Neural cell (in vitro differentiated cells): ENCODE measurements at regions not wholly inside any gene's neighbourhood (a gene's known extent, or its start where the extent isn't known, plus 50 kb on each side); places are given as distances from the start of the nearest gene placed in this dataset.

Experiments used
- H2AFZ ChIP-seq: fragments of 200-600, 300-800 bp; sonication (generic), shearing (Covaris generic); 2 replicates; pipeline ENCODE4 v1.6.0; 2014; ENCODE audit warnings: low read depth, mild to moderate bottlenecking, antibody characterized with exemption, low read length, moderate library complexity
- H3F3A ChIP-seq: fragments of 200-600 bp; shearing (Covaris generic); 2 replicates; pipeline ENCODE4 v1.6.1; 2016; ENCODE audit warnings: mild to moderate bottlenecking, moderate library complexity, mixed read lengths, antibody characterized with exemption, low read length; ENCODE audit not compliant: insufficient read depth, poor library complexity, severe bottlenecking
- H3K27ac ChIP-seq: fragments of 200-600, 300-800 bp; sonication (generic), shearing (Covaris generic); 2 replicates; pipeline ENCODE4 v1.5.1; 2014; ENCODE audit warnings: mild to moderate bottlenecking, low read length, moderate library complexity
- H3K27me3 ChIP-seq: fragments of 300-800, 200-600 bp; sonication (generic), shearing (Covaris generic); 2 replicates; pipeline ENCODE4 v1.6.0; 2014; ENCODE audit warnings: mild to moderate bottlenecking, low read depth, low read length, moderate library complexity; ENCODE audit not compliant: insufficient read depth
- H3K36me3 ChIP-seq: fragments of 300-800, 200-600 bp; sonication (generic), shearing (Covaris generic); 2 replicates; pipeline ENCODE4 v1.5.1; 2014; ENCODE audit warnings: mild to moderate bottlenecking, antibody characterized with exemption, low read length, moderate library complexity; ENCODE audit not compliant: insufficient read depth
- H3K4me2 ChIP-seq: fragments of 300-800, 200-600 bp; sonication (generic), shearing (Covaris generic); 2 replicates; pipeline ENCODE4 v1.6.0; 2014; ENCODE audit warnings: mild to moderate bottlenecking, low read length
- H3K4me3 ChIP-seq: fragments of 300-800, 200-600 bp; sonication (generic), shearing (Covaris generic); 2 replicates; pipeline ENCODE4 v1.5.1; 2014; ENCODE audit warnings: mild to moderate bottlenecking, low read length, moderate library complexity
- H3K79me2 ChIP-seq: fragments of 200-600 bp; shearing (Covaris generic); replicated peaks from 2 replicates; pipeline ENCODE4 v1.6.0; 2014; ENCODE audit warnings: mild to moderate bottlenecking, low read length, moderate library complexity; ENCODE audit not compliant: insufficient read depth
- H3K9ac ChIP-seq: fragments of 300-800, 200-600 bp; sonication (generic), shearing (Covaris generic); 2 replicates; pipeline ENCODE4 v1.6.1; 2016; ENCODE audit warnings: mild to moderate bottlenecking, low read length, mixed read lengths
- H3K9me2 ChIP-seq: fragments of 200-600 bp; shearing (Covaris generic); 2 replicates; pipeline ENCODE4 v1.6.1; 2016; ENCODE audit warnings: mild to moderate bottlenecking, low read length, mixed read lengths; ENCODE audit not compliant: insufficient read depth
- H3K9me3 ChIP-seq: fragments of 200-600, 300-800 bp; sonication (generic), shearing (Covaris generic); 2 replicates; pipeline ENCODE4 v1.6.1; 2016; ENCODE audit warnings: mild to moderate bottlenecking, mixed run types, low read length, moderate library complexity, mixed read lengths
- H4K20me1 ChIP-seq: fragments of 200-600 bp; shearing (Covaris generic); 2 replicates; pipeline ENCODE4 v1.6.1; 2016; ENCODE audit warnings: mild to moderate bottlenecking, mixed run types; ENCODE audit not compliant: insufficient read depth
- EP300 ChIP-seq: fragments of 450-650 bp; conservative IDR thresholded peaks from 2 replicates; pipeline ENCODE4 v1.6.1; 2014; ENCODE audit warnings: antibody characterized with exemption, mild to moderate bottlenecking, moderate library complexity; ENCODE audit not compliant: poor library complexity, severe bottlenecking
- EZH2 ChIP-seq: fragments of 200-600, 300-800 bp; shearing (Covaris generic), sonication (generic); IDR thresholded peaks from 2 replicates; pipeline ENCODE4 v1.6.1; 2014; ENCODE audit warnings: antibody characterized with exemption, low read length, borderline replicate concordance, mild to moderate bottlenecking; ENCODE audit not compliant: insufficient read depth, poor library complexity, severe bottlenecking
- MXI1 ChIP-seq: fragments of 450-650 bp; conservative IDR thresholded peaks from 2 replicates; pipeline ENCODE4 v1.6.1; 2014; ENCODE audit warnings: antibody characterized with exemption, mild to moderate bottlenecking; ENCODE audit not compliant: poor library complexity, severe bottlenecking
- POLR2AphosphoS5 ChIP-seq: IDR thresholded peaks from 2 replicates; pipeline ENCODE4 v1.6.1; 2012
- RAD21 ChIP-seq: fragments of 450-650 bp; conservative IDR thresholded peaks from 2 replicates; pipeline ENCODE4 v1.6.1; 2014; ENCODE audit warnings: antibody characterized with exemption, mild to moderate bottlenecking, moderate library complexity
- SMC3 ChIP-seq: fragments of 450-650 bp; conservative IDR thresholded peaks from 2 replicates; pipeline ENCODE4 v1.6.1; 2014; ENCODE audit warnings: antibody characterized with exemption, mild to moderate bottlenecking, moderate library complexity; ENCODE audit not compliant: poor library complexity
- TAF1 ChIP-seq: IDR thresholded peaks from 2 replicates; pipeline ENCODE4 v1.6.1; 2012; ENCODE audit warnings: low read depth
- TF ChIP-seq, protein P1 (sequence below): IDR thresholded peaks from 2 replicates; pipeline ENCODE4 v1.6.1; 2012; ENCODE audit warnings: borderline replicate concordance
- TF ChIP-seq, protein P2 (sequence below): fragments of 450-650 bp; IDR thresholded peaks from 2 replicates; pipeline ENCODE4 v1.5.1; 2014; ENCODE audit warnings: antibody characterized with exemption, mild to moderate bottlenecking, moderate library complexity; ENCODE audit not compliant: poor library complexity, severe bottlenecking

DNA sequence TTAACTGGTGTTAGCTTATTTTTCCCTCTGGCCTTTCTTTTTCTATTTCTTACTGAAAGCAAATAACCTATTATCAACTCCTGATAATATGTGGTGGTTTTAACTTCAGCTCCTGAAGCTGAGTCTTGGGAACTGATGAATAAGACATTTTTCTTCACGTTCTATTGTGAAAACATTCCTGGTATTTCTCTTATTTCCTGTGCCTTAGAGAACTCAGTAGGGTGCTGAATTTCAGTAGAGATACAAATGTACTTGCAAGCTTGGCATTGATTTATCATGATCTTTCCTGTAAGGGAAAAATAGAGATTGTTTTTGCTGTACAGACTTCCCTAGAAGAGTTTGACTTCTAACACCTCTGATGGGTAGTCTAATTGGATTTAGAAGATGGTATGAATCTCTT lies 52.8 kb upstream of the DCC start:
- H3K79me2 ChIP-seq, result no peaks in the 10 kb centered on the region
- H3K9ac ChIP-seq, result no peak overlapping the region
- H3K9me3 ChIP-seq, result no peaks in the 10 kb centered on the region
- H3K4me2 ChIP-seq, result no peak overlapping the region
- no peak overlapping the region for H2AFZ ChIP-seq
- H3K9me2 ChIP-seq, result no peaks in the 10 kb centered on the region
- H3F3A ChIP-seq, result no peaks in the 10 kb centered on the region
- no peaks in the 10 kb centered on the region for H3K27me3 ChIP-seq
- H3K27ac ChIP-seq, result no peak overlapping the region
- no peaks in the 10 kb centered on the region for H4K20me1 ChIP-seq
- H3K4me3 ChIP-seq, result no peak overlapping the region
- no peak for TF ChIP-seq EZH2
- TF ChIP-seq RAD21, result no peak
- no peak for TF ChIP-seq MXI1
- no peak for TF ChIP-seq EP300
- no peak for TF ChIP-seq SMC3
- TF ChIP-seq POLR2AphosphoS5, result no peak
- no peak for TF ChIP-seq TAF1
- TF ChIP-seq, protein P1, sequence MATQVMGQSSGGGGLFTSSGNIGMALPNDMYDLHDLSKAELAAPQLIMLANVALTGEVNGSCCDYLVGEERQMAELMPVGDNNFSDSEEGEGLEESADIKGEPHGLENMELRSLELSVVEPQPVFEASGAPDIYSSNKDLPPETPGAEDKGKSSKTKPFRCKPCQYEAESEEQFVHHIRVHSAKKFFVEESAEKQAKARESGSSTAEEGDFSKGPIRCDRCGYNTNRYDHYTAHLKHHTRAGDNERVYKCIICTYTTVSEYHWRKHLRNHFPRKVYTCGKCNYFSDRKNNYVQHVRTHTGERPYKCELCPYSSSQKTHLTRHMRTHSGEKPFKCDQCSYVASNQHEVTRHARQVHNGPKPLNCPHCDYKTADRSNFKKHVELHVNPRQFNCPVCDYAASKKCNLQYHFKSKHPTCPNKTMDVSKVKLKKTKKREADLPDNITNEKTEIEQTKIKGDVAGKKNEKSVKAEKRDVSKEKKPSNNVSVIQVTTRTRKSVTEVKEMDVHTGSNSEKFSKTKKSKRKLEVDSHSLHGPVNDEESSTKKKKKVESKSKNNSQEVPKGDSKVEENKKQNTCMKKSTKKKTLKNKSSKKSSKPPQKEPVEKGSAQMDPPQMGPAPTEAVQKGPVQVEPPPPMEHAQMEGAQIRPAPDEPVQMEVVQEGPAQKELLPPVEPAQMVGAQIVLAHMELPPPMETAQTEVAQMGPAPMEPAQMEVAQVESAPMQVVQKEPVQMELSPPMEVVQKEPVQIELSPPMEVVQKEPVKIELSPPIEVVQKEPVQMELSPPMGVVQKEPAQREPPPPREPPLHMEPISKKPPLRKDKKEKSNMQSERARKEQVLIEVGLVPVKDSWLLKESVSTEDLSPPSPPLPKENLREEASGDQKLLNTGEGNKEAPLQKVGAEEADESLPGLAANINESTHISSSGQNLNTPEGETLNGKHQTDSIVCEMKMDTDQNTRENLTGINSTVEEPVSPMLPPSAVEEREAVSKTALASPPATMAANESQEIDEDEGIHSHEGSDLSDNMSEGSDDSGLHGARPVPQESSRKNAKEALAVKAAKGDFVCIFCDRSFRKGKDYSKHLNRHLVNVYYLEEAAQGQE, result no peak
- TF ChIP-seq, protein P2, sequence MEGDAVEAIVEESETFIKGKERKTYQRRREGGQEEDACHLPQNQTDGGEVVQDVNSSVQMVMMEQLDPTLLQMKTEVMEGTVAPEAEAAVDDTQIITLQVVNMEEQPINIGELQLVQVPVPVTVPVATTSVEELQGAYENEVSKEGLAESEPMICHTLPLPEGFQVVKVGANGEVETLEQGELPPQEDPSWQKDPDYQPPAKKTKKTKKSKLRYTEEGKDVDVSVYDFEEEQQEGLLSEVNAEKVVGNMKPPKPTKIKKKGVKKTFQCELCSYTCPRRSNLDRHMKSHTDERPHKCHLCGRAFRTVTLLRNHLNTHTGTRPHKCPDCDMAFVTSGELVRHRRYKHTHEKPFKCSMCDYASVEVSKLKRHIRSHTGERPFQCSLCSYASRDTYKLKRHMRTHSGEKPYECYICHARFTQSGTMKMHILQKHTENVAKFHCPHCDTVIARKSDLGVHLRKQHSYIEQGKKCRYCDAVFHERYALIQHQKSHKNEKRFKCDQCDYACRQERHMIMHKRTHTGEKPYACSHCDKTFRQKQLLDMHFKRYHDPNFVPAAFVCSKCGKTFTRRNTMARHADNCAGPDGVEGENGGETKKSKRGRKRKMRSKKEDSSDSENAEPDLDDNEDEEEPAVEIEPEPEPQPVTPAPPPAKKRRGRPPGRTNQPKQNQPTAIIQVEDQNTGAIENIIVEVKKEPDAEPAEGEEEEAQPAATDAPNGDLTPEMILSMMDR, result no peak
- H3K36me3 ChIP-seq, result no peaks in the 10 kb centered on the region

DNA sequence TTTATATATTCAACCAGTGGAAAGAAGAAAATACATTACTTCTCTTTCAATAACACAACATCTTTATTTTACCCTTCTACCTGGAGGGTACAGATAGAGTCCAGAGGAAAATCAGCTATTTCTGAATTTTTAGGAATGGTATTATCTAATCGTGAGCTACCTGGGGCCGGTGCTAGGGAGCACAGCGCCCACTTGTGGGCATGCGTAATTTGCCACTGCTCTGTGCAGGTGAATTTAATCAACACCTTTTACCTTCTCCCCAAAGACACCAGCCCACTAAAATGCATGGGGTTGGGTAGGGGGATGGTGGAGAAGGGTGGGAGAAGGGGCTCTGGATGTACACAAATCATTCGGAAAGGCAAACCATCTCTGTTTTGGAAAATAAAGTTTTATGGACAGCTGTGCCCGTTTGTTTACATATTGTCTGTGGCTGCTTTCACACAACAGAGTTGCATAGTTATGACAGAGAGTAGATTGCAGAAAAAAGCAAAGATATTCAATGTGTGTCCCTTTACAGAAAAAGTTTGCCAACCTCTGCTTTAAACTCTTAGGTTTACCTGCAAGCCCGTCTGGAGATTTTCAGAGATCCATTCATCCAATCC lies 51.5 kb upstream of the DCC start:
- H2AFZ ChIP-seq, result no peak overlapping the region
- TF ChIP-seq, protein P1, result no peak
- no peak for TF ChIP-seq EZH2
- TF ChIP-seq, protein P2, result no peak
- no peak for TF ChIP-seq EP300
- TF ChIP-seq POLR2AphosphoS5, result no peak
- TF ChIP-seq SMC3, result no peak
- TF ChIP-seq MXI1, result no peak
- no peak for TF ChIP-seq RAD21
- TF ChIP-seq TAF1, result no peak
- no peak overlapping the region for H3K9ac ChIP-seq
- H3K4me2 ChIP-seq, result no peak overlapping the region
- no peak overlapping the region for H3K4me3 ChIP-seq
- H3F3A ChIP-seq, result no peaks in the 10 kb centered on the region
- no peaks in the 10 kb centered on the region for H3K9me3 ChIP-seq
- no peaks in the 10 kb centered on the region for H4K20me1 ChIP-seq
- H3K27ac ChIP-seq, result no peak overlapping the region
- H3K9me2 ChIP-seq, result no peaks in the 10 kb centered on the region
- no peaks in the 10 kb centered on the region for H3K27me3 ChIP-seq
- H3K36me3 ChIP-seq, result no peaks in the 10 kb centered on the region
- no peaks in the 10 kb centered on the region for H3K79me2 ChIP-seq
